HepG2 (cell line): ENCODE measurements at regions not wholly inside any gene's neighbourhood (a gene's known extent, or its start where the extent isn't known, plus 50 kb on each side); places are given as distances from the start of the nearest gene placed in this dataset.
A peak's percentile ranks its signal among the peaks of the same experiment; 100 is the strongest.

ENCODE experiments used
- ATAC-seq: fragments of 200-7000 bp; cut with Tn5 transposase; 3 replicates; pipeline ENCODE4 v1.9.1; 2020; ENCODE audit warnings: mild to moderate bottlenecking, moderate library complexity
- BruUV-seq: library from RNA; stranded (reverse); fragments of 400-500 nt; replicated peaks from 2 replicates; lab custom pipeline; 2021; lab: Mats Ljungman, UMichigan
- CTCF ChIA-PET: fragments of 300-600 bp; formaldehyde crosslinking; extraction: SDS; loops from one replicate; lab custom pipeline; 2021; ENCODE audit warnings: low total read pairs, inconsistent platforms, low intra/inter-chr PET ratio; lab: Yijun Ruan, JAX
- POLR2A ChIA-PET: fragments of 350-600 bp; sonication (Branson Sonifier 250); formaldehyde crosslinking; loops from one replicate; lab custom pipeline; 2020; ENCODE audit warnings: antibody characterized with exemption, inconsistent platforms; lab: Yijun Ruan, JAX
- DNase-seq: peaks from one replicate; pipeline ENCODE4 v3.0.0-alpha.2; 2015; ENCODE audit warnings: low spot score
- FAIRE-seq: peaks from 3 replicates; lab custom pipeline; 2011; peaks lifted over from hg19 to GRCh38; lab: Jason Lieb, UNC
- H2AFZ ChIP-seq: one replicate; pipeline ENCODE4 v1.6.1; 2011; ENCODE audit warnings: low read length, inconsistent platforms
- H3K27ac ChIP-seq: fragments of 300-600 bp; 3 replicates; pipeline ENCODE4 v1.8.0; 2011; ENCODE audit warnings: mixed run types, mild to moderate bottlenecking, mixed read lengths, low read length, inconsistent platforms; ENCODE audit not compliant: insufficient read depth; ENCODE audit errors: extremely low read length
- H3K27me3 ChIP-seq, 2 experiments: fragments of 200-600 bp in 1 of 2; 2 replicates in 1 of 2; 3 replicates in 1 of 2; pipeline versions ENCODE4 v1.6.0 to v1.8.0; 2011; ENCODE audit warnings: low read length in 2 of 2, mild to moderate bottlenecking in 2 of 2, moderate library complexity in 2 of 2, inconsistent platforms in 1 of 2; ENCODE audit not compliant: insufficient read depth in 2 of 2, control insufficient read depth in 1 of 2
- H3K36me3 ChIP-seq, 2 experiments: fragments of 200-600 bp in 1 of 2; replicated peaks in 1 of 2; 2 replicates in 1 of 2; 3 replicates in 1 of 2; pipeline versions ENCODE4 v1.5.1 to v1.8.0; 2011; ENCODE audit warnings: low read length in 2 of 2, inconsistent platforms in 1 of 2; ENCODE audit not compliant: insufficient read depth in 2 of 2, control insufficient read depth in 1 of 2
- H3K4me1 ChIP-seq: 2 replicates; pipeline ENCODE4 v1.5.1; 2012; ENCODE audit warnings: low read length, inconsistent platforms; ENCODE audit not compliant: insufficient read depth
- H3K4me2 ChIP-seq: 2 replicates; pipeline ENCODE4 v1.6.0; 2011; ENCODE audit warnings: low read depth, low read length, inconsistent platforms
- H3K4me3 ChIP-seq, 3 experiments: fragments of 200-600 bp in 1 of 3; sonication (generic), shearing (Covaris generic) in 1 of 3; replicated peaks in 1 of 3; 2 replicates each; pipeline ENCODE4 v1.5.1; 2011 to 2016; ENCODE audit warnings: low read length in 3 of 3, inconsistent platforms in 2 of 3, low read depth in 2 of 3, mild to moderate bottlenecking in 2 of 3, control low read depth in 1 of 3, mixed read lengths in 1 of 3; ENCODE audit not compliant: insufficient read depth in 1 of 3
- H3K79me2 ChIP-seq: one replicate; pipeline ENCODE4 v1.6.1; 2011; ENCODE audit warnings: low read length, inconsistent platforms; ENCODE audit not compliant: insufficient read depth
- H3K9ac ChIP-seq: 2 replicates; pipeline ENCODE4 v1.6.0; 2011; ENCODE audit warnings: mild to moderate bottlenecking, low read depth, low read length, inconsistent platforms; ENCODE audit not compliant: insufficient read depth
- H3K9me3 ChIP-seq: 2 replicates; pipeline ENCODE4 v1.5.1; 2012; ENCODE audit warnings: mild to moderate bottlenecking, low read length
- H4K20me1 ChIP-seq: 2 replicates; pipeline ENCODE4 v1.6.0; 2011; ENCODE audit warnings: inconsistent platforms, mild to moderate bottlenecking, low read length, moderate library complexity; ENCODE audit not compliant: insufficient read depth
- ATF6 ChIP-seq: sonication (generic); formaldehyde crosslinking; conservative IDR thresholded peaks from 2 replicates; pipeline ENCODE4 v1.4.0; 2020; ENCODE audit warnings: missing genetic modification reagents
- KAT8 ChIP-seq: IDR thresholded peaks from 2 replicates; pipeline ENCODE4 v1.6.1; 2016; ENCODE audit warnings: missing genetic modification reagents, missing compliant biosample characterization
- MAFF ChIP-seq: IDR thresholded peaks from 2 replicates; pipeline ENCODE4 v1.6.1; 2011; ENCODE audit warnings: low read depth, low read length, improper control_type of control experiment
- MAFK ChIP-seq, 2 experiments: IDR thresholded peaks in 1 of 2; conservative IDR thresholded peaks in 1 of 2; 2 replicates each; pipeline ENCODE4 v1.6.1; 2011; ENCODE audit warnings: improper control_type of control experiment in 2 of 2, low read length in 2 of 2
- NFE2L2 ChIP-seq: fragments of 150-350 bp; IDR thresholded peaks from 2 replicates; pipeline ENCODE4 v1.6.1; 2014; ENCODE audit warnings: low read length
- NRL ChIP-seq: sonication (generic); formaldehyde crosslinking; IDR thresholded peaks from 2 replicates; pipeline ENCODE4 v1.5.0; 2020; ENCODE audit warnings: missing genetic modification reagents, mild to moderate bottlenecking, moderate library complexity, borderline replicate concordance
- ZMAT5 ChIP-seq: sonication (generic); formaldehyde crosslinking; IDR thresholded peaks from 2 replicates; pipeline ENCODE4 v1.5.0; 2020; ENCODE audit warnings: mild to moderate bottlenecking, low read depth, missing genetic modification reagents, borderline replicate concordance
- WGBS: methylation state at CpG from one replicate; pipeline ENCODE4 v1.1.6; 2017; ENCODE audit warnings: low lambda C conversion rate; 5-methylcytosine and 5-hydroxymethylcytosine counted together
- in situ Hi-C: cut with HindIII; loops from 2 replicates; pipeline ENCODE4 v1.10.0; 2017; ENCODE audit warnings: low pct_unique_long_range_greater_than_20kb; ENCODE audit not compliant: extremely low pct_ligation_motif_present
- intact Hi-C: fragments of 100-400 bp; cut with micrococcal nuclease; formaldehyde crosslinking; loops from one replicate; pipeline ENCODE4 v1.10.0; 2022; ENCODE audit not compliant: unreplicated experiment

GRCh38 chr6:8335381-8335780 lies 100.0 kb downstream of the SLC35B3 start:
- intact Hi-C loops (no loop called here), in situ Hi-C loops (no loop called here)
- Histone ChIP-seq H2AFZ (no peak overlapping the region), H3K79me2 (no peaks in the 10 kb centered on the region), H3K27ac (no peak overlapping the region), H4K20me1 (no peaks in the 10 kb centered on the region), H3K4me1 (no peaks in the 10 kb centered on the region), H3K9ac (no peak overlapping the region), H3K4me3 (no peak overlapping the region), H3K36me3 (no peaks in the 10 kb centered on the region), H3K4me2 (no peak overlapping the region), H3K9me3 (no peaks in the 10 kb centered on the region), H3K27me3 (no peaks in the 10 kb centered on the region)
- POLR2A ChIA-PET = no interaction called here
- ATAC-seq = no peak
- FAIRE-seq = no peak
- CTCF ChIA-PET = no interaction called here
- DNase-seq = no peak
- BruUV-seq = no TSS peak
- TF ChIP-seq NRL (no peak), KAT8 (CRISPR knock-in tag) (no peak), ZMAT5 (no peak)
- 61% methylated on average over 1 of the region's 1 CpG for WGBS

DNA sequence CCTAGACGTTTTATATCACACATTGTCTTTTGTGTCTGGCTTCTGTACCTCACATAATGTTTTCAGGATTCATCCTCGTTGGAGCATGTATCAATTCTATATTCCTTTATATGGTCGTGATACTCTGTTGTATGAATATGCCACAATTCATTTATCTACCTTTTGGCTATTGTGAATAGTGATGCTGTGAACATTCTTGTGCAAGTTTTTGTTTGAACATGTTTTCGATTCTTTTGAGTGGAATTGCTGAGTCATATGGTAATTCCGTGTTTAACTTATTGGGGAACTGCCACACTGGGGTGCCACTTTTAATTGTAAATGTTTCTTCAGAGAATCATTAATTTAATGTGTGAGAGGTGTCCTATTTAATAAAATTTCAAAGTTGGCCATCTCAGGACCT lies 101.2 kb downstream of the SLC35B3 start:
- Histone ChIP-seq H3K27ac (no peak overlapping the region), H3K4me2 (no peak overlapping the region), H2AFZ (no peak overlapping the region), H3K9me3 (no peaks in the 10 kb centered on the region), H3K27me3 (no peaks in the 10 kb centered on the region), H3K36me3 (no peaks in the 10 kb centered on the region), H3K9ac (no peak overlapping the region), H3K4me1 (no peaks in the 10 kb centered on the region), H3K79me2 (no peaks in the 10 kb centered on the region), H4K20me1 (no peaks in the 10 kb centered on the region), H3K4me3 (no peak overlapping the region)
- ATAC-seq (no peak), DNase-seq (no peak), FAIRE-seq (no peak)
- ChIA-PET POLR2A (no interaction called here), CTCF (no interaction called here)
- intact Hi-C loops (no loop called here), in situ Hi-C loops (no loop called here)
- no TSS peak for BruUV-seq
- TF ChIP-seq ATF6 (CRISPR knock-in tag) = no peak
- TF ChIP-seq MAFF = peak; percentile 36; the same call in 1 of the 2 replicates
- peak; percentile 81 for TF ChIP-seq NFE2L2
- TF ChIP-seq MAFK (conservative IDR thresholded peaks at IDR 0.05 in 1 of 2, IDR thresholded peaks at IDR 0.05 in 1 of 2; ENCODE audit: low read length in 2 of 2) = peak; percentile 55 to 66
- WGBS = under 1% methylated on average over 5 of the region's 5 CpGs
